ENCODE measurements at regions not wholly inside any gene's neighbourhood (a gene's known extent, or its start where the extent isn't known, plus 50 kb on each side); places are given as distances from the start of the nearest gene placed in this dataset.
"Not testable (repeated sequence)": the region's sequence is repeated elsewhere in the genome, so short reads cannot be mapped to it uniquely, and the experiment has no call there.

DNA sequence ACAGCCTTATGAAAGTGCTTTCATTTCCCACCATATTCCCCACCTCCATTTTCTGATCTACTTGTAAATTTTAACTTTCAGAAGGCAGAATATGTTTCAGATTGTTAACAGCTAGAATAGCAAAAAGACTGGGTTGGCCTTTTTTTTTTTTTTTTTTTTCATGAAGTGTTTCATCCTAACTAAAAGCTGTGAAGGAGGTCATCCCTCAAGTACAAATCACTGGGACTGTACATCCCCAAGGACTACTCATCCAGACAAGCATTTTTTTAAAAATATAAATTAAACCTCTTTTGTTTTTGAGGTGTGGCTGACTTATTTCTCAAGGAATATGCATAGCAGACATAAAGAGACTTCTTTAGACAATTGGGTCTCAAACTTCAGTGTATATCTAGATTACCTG is 542.1 kb upstream of the TUSC1 start:
- no peak overlapping the region for H3K27ac ChIP-seq
- no peak for DNase-seq
- H3K27me3 ChIP-seq: no peaks in the 10 kb centered on the region
- no peak for TF ChIP-seq POLR2A (IDR thresholded peaks at IDR 0.05)
- no peak for TF ChIP-seq EP300 (IDR thresholded peaks at IDR 0.05)
- TF ChIP-seq, protein P1, sequence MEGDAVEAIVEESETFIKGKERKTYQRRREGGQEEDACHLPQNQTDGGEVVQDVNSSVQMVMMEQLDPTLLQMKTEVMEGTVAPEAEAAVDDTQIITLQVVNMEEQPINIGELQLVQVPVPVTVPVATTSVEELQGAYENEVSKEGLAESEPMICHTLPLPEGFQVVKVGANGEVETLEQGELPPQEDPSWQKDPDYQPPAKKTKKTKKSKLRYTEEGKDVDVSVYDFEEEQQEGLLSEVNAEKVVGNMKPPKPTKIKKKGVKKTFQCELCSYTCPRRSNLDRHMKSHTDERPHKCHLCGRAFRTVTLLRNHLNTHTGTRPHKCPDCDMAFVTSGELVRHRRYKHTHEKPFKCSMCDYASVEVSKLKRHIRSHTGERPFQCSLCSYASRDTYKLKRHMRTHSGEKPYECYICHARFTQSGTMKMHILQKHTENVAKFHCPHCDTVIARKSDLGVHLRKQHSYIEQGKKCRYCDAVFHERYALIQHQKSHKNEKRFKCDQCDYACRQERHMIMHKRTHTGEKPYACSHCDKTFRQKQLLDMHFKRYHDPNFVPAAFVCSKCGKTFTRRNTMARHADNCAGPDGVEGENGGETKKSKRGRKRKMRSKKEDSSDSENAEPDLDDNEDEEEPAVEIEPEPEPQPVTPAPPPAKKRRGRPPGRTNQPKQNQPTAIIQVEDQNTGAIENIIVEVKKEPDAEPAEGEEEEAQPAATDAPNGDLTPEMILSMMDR (IDR thresholded peaks at IDR 0.05): no peak
- no peak overlapping the region for H3K4me3 ChIP-seq
- intact Hi-C loops (cut with DNase I): no loop called here
- no peaks in the 10 kb centered on the region for H3K9me3 ChIP-seq
- H3K36me3 ChIP-seq: no peaks in the 10 kb centered on the region
- no peaks in the 10 kb centered on the region for H3K4me1 ChIP-seq (ENCODE audit: insufficient read depth)

- TF ChIP-seq POLR2A (IDR thresholded peaks at IDR 0.05): no peak
- TF ChIP-seq, protein P1 (IDR thresholded peaks at IDR 0.05): no peak
- TF ChIP-seq EP300 (IDR thresholded peaks at IDR 0.05): no peak
- H3K27me3 ChIP-seq: no peaks in the 10 kb centered on the region
- no peaks in the 10 kb centered on the region for H3K36me3 ChIP-seq
- H3K27ac ChIP-seq: no peak overlapping the region
- no peak overlapping the region for H3K4me3 ChIP-seq
- intact Hi-C loops (cut with DNase I): no loop called here
- H3K4me1 ChIP-seq (ENCODE audit: insufficient read depth): no peaks in the 10 kb centered on the region
- DNase-seq: no peak
- 72 to 79% (median 75%) methylated on average over 9 of the region's 9 CpGs for WGBS, 3 donors
- no peaks in the 10 kb centered on the region for H3K9me3 ChIP-seq
Measured at GRCh38 chr9:26219961-26220360, 541.7 kb upstream of the TUSC1 start.

DNA sequence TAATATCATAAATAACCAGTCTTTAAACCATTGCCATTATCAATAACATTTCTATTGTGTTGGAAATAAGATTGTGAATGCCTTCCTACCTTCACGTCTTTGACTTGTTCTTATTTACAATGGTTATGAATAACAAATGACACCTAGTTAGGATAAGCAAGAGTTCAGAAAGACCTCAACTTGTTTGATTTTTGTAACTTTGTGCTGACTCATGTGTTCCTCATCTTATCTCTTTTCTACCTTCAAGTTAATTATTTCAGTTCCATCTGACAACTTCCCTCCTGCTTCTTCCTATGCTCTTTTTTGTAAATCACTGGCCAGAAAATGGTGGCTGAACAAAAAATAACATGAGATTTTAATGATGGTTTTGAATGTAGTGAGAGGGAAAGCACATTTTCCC is 538.5 kb upstream of the TUSC1 start:
- H3K27me3 ChIP-seq: no peaks in the 10 kb centered on the region
- H3K9me3 ChIP-seq: no peaks in the 10 kb centered on the region
- H3K4me1 ChIP-seq (ENCODE audit: insufficient read depth): no peaks in the 10 kb centered on the region
- H3K4me3 ChIP-seq: no peak overlapping the region
- TF ChIP-seq POLR2A (IDR thresholded peaks at IDR 0.05): no peak
- TF ChIP-seq, protein P1 (IDR thresholded peaks at IDR 0.05): no peak
- no peak for TF ChIP-seq EP300 (IDR thresholded peaks at IDR 0.05)
- WGBS, 3 donors: 57 to 75% (median 69%) methylated on average over 1 of the region's 1 CpG
- no peaks in the 10 kb centered on the region for H3K36me3 ChIP-seq
- no peak for DNase-seq
- H3K27ac ChIP-seq: no peak overlapping the region
- intact Hi-C loops (cut with DNase I): no loop called here

DNA sequence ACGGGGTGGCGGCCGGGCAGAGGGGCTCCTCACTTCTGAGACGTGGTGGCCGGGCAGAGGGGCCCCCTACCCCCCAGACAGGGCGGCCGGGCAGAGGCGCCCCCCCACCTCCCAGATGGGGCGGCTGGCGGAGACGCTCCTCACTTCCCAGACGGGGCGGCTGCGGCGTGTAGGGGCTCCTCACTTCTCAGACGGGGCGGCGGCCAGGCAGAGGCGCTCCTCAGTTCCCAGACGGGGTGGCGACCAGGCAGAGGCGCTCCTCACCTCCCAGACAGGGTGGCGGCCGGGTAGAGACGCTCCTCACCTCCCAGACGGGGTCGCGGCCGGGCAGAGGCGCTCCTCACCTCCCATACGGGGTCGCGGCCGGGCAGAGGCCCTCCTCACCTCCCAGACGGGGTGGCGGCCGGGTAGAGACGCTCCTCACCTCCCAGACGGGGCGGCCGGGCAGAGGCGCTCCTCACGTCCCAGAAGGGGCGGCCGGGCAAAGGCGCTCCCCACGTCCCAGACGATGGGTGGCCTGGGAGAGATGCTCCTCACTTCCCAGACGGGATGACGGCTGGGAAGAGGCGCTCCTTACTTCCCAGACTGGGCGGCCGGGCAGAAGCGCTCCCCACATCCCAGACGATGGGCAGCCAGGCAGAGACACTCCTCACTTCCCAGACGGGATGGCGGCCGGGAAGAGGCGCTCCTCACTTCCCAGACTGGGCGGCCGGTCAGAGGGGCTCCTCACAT is 536.6 kb upstream of the TUSC1 start:
- H3K36me3 ChIP-seq; H3K4me3 ChIP-seq; H3K27me3 ChIP-seq; DNase-seq; H3K27ac ChIP-seq; intact Hi-C loops (cut with DNase I); H3K4me1 ChIP-seq (ENCODE audit: insufficient read depth); H3K9me3 ChIP-seq: not testable (repeated sequence)
- 93 to 97% (median 95%) methylated on average over 53 to 61 of the region's 61 CpGs for WGBS, 3 donors

DNA sequence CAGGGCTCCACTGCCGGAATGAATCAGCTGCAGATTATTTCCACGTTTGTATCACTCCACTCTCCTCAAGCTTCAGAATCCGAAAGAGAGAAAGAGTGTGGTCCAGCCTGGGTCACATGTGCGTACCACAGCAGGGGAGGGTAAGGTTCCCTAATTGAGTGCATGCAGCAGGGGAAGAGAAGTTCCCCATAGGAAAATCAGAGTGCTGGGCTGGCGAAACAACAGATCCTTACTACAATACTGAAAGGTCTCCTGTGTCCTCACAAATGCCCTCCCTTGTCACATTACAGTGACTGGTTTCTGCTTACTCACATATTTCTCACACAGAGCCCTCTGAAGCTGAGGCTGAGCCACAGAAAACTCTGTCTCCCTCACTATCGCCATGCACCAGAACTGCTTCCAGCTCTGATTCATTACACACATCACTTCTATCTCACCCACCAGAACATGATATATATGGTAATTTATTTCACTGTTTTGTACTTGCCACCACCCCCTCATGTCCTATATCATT is 532.2 kb upstream of the TUSC1 start:
- no peak for TF ChIP-seq EP300 (IDR thresholded peaks at IDR 0.05)
- no peak for TF ChIP-seq POLR2A (IDR thresholded peaks at IDR 0.05)
- TF ChIP-seq, protein P1 (IDR thresholded peaks at IDR 0.05): no peak
- H3K4me1 ChIP-seq (ENCODE audit: insufficient read depth): no peaks in the 10 kb centered on the region
- intact Hi-C loops (cut with DNase I): no loop called here
- no peaks in the 10 kb centered on the region for H3K9me3 ChIP-seq
- H3K4me3 ChIP-seq: no peak overlapping the region
- WGBS, 3 donors: 21 to 39% (median 29%) methylated on average over 6 of the region's 6 CpGs
- no peak overlapping the region for H3K27ac ChIP-seq
- H3K27me3 ChIP-seq: no peaks in the 10 kb centered on the region
- no peaks in the 10 kb centered on the region for H3K36me3 ChIP-seq
- DNase-seq: no peak
